ENCODE measurements at regions not wholly inside any gene's neighbourhood (a gene's known extent, or its start where the extent isn't known, plus 50 kb on each side); places are given as distances from the start of the nearest gene placed in this dataset.

DNA sequence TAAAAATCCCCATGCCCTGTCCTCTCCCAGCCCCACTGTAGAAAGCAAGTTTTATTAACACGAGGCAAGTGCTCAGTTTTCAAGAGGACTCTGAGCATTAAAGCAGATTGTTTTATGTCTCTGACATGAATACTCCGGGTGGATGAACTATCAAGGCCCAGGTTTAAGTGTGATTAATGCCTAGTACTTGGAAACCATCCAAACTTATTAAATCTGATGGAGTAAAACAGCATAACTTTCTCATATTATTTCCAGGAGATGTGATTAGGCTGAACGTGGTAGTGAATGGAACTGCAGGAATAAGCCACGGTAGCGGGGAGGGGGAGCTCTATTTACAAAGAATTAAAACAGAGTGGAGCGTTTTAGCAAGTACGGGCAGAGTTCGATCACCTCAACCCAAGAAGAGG is 144.2 kb upstream of the RNF32 start:
- DNase-seq (ENCODE audit: low read depth in 2 of 2): no peak
- no peak overlapping the region for H3K4me3 ChIP-seq (replicated peaks in 1 of 2; ENCODE audit: low read depth in 2 of 2, low read length in 2 of 2)
- TF ChIP-seq, protein P1, sequence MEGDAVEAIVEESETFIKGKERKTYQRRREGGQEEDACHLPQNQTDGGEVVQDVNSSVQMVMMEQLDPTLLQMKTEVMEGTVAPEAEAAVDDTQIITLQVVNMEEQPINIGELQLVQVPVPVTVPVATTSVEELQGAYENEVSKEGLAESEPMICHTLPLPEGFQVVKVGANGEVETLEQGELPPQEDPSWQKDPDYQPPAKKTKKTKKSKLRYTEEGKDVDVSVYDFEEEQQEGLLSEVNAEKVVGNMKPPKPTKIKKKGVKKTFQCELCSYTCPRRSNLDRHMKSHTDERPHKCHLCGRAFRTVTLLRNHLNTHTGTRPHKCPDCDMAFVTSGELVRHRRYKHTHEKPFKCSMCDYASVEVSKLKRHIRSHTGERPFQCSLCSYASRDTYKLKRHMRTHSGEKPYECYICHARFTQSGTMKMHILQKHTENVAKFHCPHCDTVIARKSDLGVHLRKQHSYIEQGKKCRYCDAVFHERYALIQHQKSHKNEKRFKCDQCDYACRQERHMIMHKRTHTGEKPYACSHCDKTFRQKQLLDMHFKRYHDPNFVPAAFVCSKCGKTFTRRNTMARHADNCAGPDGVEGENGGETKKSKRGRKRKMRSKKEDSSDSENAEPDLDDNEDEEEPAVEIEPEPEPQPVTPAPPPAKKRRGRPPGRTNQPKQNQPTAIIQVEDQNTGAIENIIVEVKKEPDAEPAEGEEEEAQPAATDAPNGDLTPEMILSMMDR (IDR thresholded peaks at IDR 0.05; ENCODE audit: low read depth, low read length): no peak

DNA sequence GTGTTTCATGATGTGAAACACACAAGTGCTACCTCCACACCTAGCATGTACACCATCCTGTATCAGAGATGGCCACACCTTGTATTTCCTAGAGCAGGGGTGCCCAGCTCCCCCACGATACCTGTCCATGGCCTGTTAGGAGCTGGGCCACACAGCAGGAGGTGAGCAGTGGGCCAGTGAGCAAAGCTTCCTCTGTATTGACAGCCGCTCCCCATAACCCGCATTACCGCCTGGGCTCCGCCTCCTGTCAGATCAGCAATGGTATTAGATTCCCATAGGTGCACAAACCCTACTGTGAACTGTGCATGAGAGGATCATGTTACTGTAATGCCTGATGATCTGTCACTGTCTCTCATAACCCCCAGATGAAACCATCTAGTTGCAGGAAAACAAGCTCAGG is 145.6 kb upstream of the RNF32 start:
- TF ChIP-seq, protein P1 (IDR thresholded peaks at IDR 0.05; ENCODE audit: low read depth, low read length): no peak
- no peak for DNase-seq (ENCODE audit: low read depth in 2 of 2)
- H3K4me3 ChIP-seq (replicated peaks in 1 of 2; ENCODE audit: low read depth in 2 of 2, low read length in 2 of 2): no peak overlapping the region

DNA sequence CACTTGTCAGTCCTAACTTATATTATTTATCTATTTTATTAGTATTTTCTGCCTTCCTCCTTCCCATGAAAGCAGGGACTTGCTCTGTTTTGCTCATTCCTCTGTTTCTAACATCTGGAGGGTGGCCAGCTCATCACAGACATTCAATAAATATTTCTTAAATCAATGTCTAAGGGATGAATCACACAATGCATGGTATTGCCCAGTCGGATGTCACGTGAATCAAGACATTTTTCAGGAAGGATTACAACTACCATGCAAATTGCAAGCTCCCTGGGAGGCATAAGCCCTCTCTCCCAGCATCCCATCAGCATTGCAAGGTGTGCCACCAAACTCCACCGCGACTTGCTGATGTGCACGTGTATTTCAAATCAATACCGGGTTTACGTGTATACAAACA is 146.6 kb upstream of the RNF32 start:
- H3K4me3 ChIP-seq (replicated peaks in 1 of 2; ENCODE audit: low read depth in 2 of 2, low read length in 2 of 2): no peak overlapping the region
- TF ChIP-seq, protein P1 (IDR thresholded peaks at IDR 0.05; ENCODE audit: low read depth, low read length): no peak
- DNase-seq (ENCODE audit: low read depth in 2 of 2): no peak

DNA sequence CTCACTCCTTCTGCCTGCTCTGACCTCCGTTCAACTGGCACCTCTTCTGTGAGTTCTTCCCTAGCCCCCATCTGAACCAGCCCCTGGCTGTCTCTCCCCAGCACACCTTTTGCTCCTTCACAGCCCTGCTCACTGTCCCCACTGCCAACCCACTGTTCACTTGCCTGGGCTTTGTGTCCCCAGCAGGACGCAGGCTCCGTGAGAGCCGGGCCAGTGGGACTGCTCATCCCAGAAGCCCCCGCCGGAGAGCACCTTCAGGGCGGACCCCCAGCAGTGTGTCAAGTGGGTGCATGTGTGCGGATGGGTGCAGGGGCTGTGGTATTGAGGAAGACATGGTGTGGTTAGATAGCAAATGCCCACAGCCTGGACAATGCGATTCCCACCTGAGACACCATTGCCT is 148.4 kb upstream of the RNF32 start:
- no peak for DNase-seq (ENCODE audit: low read depth in 2 of 2)
- no peak overlapping the region for H3K4me3 ChIP-seq (replicated peaks in 1 of 2; ENCODE audit: low read depth in 2 of 2, low read length in 2 of 2)
- TF ChIP-seq, protein P1 (IDR thresholded peaks at IDR 0.05; ENCODE audit: low read depth, low read length): no peak

DNA sequence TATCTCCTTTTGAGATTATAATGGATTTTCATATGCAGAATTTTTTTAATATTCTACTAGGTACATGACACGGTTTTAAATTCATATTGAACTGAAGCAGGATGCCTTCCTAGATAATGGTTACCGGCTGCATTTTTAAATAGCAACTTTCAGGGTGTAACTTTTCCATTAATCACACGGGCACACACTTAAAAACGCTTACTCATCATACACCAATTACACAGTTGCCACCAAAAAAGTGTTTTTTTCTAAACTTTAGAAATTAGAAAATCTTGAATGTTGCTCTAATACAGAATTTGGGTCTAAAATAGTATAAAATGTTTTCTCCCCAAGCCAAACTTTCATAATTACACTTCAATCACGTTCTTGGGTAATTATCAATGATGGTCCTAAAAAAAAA is 149.1 kb upstream of the RNF32 start:
- H3K4me3 ChIP-seq (replicated peaks in 1 of 2; ENCODE audit: low read depth in 2 of 2, low read length in 2 of 2): no peak overlapping the region
- no peak for DNase-seq (ENCODE audit: low read depth in 2 of 2)
- TF ChIP-seq, protein P1 (IDR thresholded peaks at IDR 0.05; ENCODE audit: low read depth, low read length): no peak

DNA sequence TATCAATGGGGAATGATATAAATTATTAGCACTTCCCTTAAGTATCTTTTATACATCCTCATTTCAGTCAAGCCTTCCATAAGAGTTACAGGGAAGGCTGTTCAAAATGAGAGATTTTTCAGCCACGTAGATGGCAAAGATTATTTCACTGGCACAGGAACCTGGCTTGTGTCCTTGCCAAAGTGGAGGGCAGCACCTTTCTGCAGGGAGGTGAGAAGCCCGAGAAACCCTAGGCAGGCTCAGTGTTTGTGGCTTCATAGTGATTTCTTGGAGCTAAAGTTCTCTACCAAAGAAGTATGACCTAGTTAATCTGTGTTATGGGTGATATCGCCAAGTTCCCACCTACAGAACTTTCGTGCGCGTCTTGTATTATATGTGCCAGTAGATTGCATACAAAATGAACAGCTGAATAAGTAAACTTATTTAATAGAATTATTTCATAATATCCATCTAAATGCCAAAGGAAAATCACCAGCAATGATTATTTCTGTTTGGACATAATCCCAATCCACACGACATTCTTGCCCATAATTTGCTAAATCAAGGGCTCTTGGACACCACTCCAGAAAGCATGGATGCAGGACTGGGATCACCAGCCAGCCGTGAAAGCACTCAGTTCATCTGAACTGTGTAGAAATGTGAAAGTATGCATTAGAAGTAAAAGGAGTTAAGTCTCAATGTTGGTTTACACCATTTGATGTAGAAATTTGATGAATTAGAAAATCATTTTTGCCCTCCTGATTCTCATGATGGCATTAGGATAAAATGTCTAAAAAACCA is 150.4 kb upstream of the RNF32 start:
- TF ChIP-seq, protein P1 (IDR thresholded peaks at IDR 0.05; ENCODE audit: low read depth, low read length): no peak
- DNase-seq (ENCODE audit: low read depth in 2 of 2): no peak
- no peak overlapping the region for H3K4me3 ChIP-seq (replicated peaks in 1 of 2; ENCODE audit: low read depth in 2 of 2, low read length in 2 of 2)
